Spleen (tissue), 11 donors: ENCODE measurements at regions not wholly inside any gene's neighbourhood (a gene's known extent, or its start where the extent isn't known, plus 50 kb on each side); places are given as distances from the start of the nearest gene placed in this dataset.
"Not testable (repeated sequence)": the region's sequence is repeated elsewhere in the genome, so short reads cannot be mapped to it uniquely, and the experiment has no call there.

Experiments used
- DNase-seq: peaks from one replicate; pipeline ENCODE4 v3.0.0-alpha.2; 2020
- H3K27ac ChIP-seq, 8 donors: fragments of 200-600 bp; sonication (generic) in 7 of 8; 1 replicate in 4 of 8; 2 replicates in 4 of 8; pipeline versions ENCODE4 v1.5.0 to v1.8.0; 2016 to 2021; ENCODE audit warnings: inconsistent platforms in 4 of 8, mild to moderate bottlenecking in 4 of 8, moderate library complexity in 1 of 8
- H3K27me3 ChIP-seq, 7 donors: fragments of 200-600 bp; sonication (generic) in 6 of 7; replicated peaks in 1 of 7; 1 replicate in 4 of 7; 2 replicates in 3 of 7; pipeline versions ENCODE4 v1.5.0 to v1.8.0; 2016 to 2021; ENCODE audit warnings: inconsistent platforms in 3 of 7, mild to moderate bottlenecking in 1 of 7
- H3K36me3 ChIP-seq, 6 donors: fragments of 200-600 bp; sonication (generic) in 5 of 6; 1 replicate in 4 of 6; 2 replicates in 2 of 6; pipeline versions ENCODE4 v1.5.0 to v1.8.0; 2016 to 2021; ENCODE audit warnings: inconsistent platforms in 2 of 6
- H3K4me1 ChIP-seq, 6 donors: fragments of 200-600 bp; sonication (generic) in 5 of 6; 1 replicate in 3 of 6; 2 replicates in 3 of 6; pipeline versions ENCODE4 v1.5.0 to v1.8.0; 2016 to 2021; ENCODE audit warnings: inconsistent platforms in 3 of 6
- H3K4me3 ChIP-seq, 8 donors: fragments of 200-600 bp; sonication (generic) in 7 of 8; 1 replicate in 4 of 8; 2 replicates in 4 of 8; pipeline versions ENCODE4 v1.5.0 to v1.8.0; 2016 to 2021; ENCODE audit warnings: inconsistent platforms in 4 of 8, mild to moderate bottlenecking in 4 of 8, moderate library complexity in 2 of 8
- H3K9me3 ChIP-seq, 8 donors: fragments of 200-600 bp; sonication (generic) in 7 of 8; 1 replicate in 4 of 8; 2 replicates in 4 of 8; pipeline versions ENCODE4 v1.5.0 to v1.8.0; 2016 to 2021; ENCODE audit warnings: inconsistent platforms in 4 of 8
- POLR2A ChIP-seq, 3 donors: fragments of 450-650 bp; IDR thresholded peaks; one replicate each; pipeline ENCODE4 v1.5.1; 2017; ENCODE audit warnings: antibody characterized with exemption in 3 of 3, mild to moderate bottlenecking in 1 of 3
- POLR2AphosphoS5 ChIP-seq, 3 donors: sonication (generic); formaldehyde crosslinking; IDR thresholded peaks; one replicate each; pipeline ENCODE4 v1.5.1; 2017; ENCODE audit warnings: antibody characterized with exemption in 3 of 3
- WGBS, 5 donors: extraction: QIAGEN DNeasy Blood & Tissue Kit in 3 of 5; methylation state at CpG; one replicate each; pipeline versions ENCODE4 v1.1.5 to v1.1.7; 2013 to 2018; 5-methylcytosine and 5-hydroxymethylcytosine counted together
- intact Hi-C: fragments of 100-400 bp; cut with DNase I; formaldehyde crosslinking; loops from one replicate; pipeline ENCODE4 v1.15.0; 2023; ENCODE audit warnings: low total_unique reads
- TF ChIP-seq, protein P1 (sequence below), 11 experiments: fragments of 200-600 bp in 7 of 11; fragments of 450-650 bp in 4 of 11; sonication (generic) in 4 of 11; IDR thresholded peaks in 8 of 11; conservative IDR thresholded peaks in 3 of 11; 1 replicate in 7 of 11; 2 replicates in 4 of 11; pipeline versions ENCODE4 v1.4.0 to v1.8.0; 2016 to 2021; ENCODE audit warnings: antibody characterized with exemption in 11 of 11, inconsistent platforms in 4 of 11, mild to moderate bottlenecking in 1 of 11
- donor health status: healthy with polysubstance abuse.
- donor health status: DM: no; HTN: no; CAD: no; lungs with moderate emphysema.
- donor health status: DM: no; HTN: no; CAD: no.
- donor health status: Bipolar disorder and iron deficiency.
- donor health status: healthy.
- donor health status: DM: no; HTN: no; CAD: no.
- donor health status: DM: yes; HTN: yes; CAD: no.

- H3K27ac ChIP-seq, result no peak overlapping the region
- intact Hi-C loops, result no loop called here
- no peak overlapping the region for H3K4me3 ChIP-seq
- DNase-seq, result no peak
- H3K4me1 ChIP-seq, result no peaks in the 10 kb centered on the region
- no peaks in the 10 kb centered on the region for H3K27me3 ChIP-seq
- no peaks in the 10 kb centered on the region for H3K36me3 ChIP-seq
- WGBS, 5 donors, result 53 to 61% (median 60%) methylated on average over 2 of the region's 2 CpGs
- H3K9me3 ChIP-seq, result peaks cover 0 to 26% (median 20%) of the 10 kb centered on the region in 8 donors
- TF ChIP-seq POLR2AphosphoS5 (IDR thresholded peaks at IDR 0.05), result no peak
- TF ChIP-seq, protein P1, sequence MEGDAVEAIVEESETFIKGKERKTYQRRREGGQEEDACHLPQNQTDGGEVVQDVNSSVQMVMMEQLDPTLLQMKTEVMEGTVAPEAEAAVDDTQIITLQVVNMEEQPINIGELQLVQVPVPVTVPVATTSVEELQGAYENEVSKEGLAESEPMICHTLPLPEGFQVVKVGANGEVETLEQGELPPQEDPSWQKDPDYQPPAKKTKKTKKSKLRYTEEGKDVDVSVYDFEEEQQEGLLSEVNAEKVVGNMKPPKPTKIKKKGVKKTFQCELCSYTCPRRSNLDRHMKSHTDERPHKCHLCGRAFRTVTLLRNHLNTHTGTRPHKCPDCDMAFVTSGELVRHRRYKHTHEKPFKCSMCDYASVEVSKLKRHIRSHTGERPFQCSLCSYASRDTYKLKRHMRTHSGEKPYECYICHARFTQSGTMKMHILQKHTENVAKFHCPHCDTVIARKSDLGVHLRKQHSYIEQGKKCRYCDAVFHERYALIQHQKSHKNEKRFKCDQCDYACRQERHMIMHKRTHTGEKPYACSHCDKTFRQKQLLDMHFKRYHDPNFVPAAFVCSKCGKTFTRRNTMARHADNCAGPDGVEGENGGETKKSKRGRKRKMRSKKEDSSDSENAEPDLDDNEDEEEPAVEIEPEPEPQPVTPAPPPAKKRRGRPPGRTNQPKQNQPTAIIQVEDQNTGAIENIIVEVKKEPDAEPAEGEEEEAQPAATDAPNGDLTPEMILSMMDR (IDR thresholded peaks at IDR 0.05 in 8 of 11, conservative IDR thresholded peaks at IDR 0.05 in 3 of 11), result no peak
- TF ChIP-seq POLR2A (IDR thresholded peaks at IDR 0.05), result no peak
Measured at GRCh38 chr13:90591927-90592268, 755.6 kb upstream of the MIR17HG start.

DNA sequence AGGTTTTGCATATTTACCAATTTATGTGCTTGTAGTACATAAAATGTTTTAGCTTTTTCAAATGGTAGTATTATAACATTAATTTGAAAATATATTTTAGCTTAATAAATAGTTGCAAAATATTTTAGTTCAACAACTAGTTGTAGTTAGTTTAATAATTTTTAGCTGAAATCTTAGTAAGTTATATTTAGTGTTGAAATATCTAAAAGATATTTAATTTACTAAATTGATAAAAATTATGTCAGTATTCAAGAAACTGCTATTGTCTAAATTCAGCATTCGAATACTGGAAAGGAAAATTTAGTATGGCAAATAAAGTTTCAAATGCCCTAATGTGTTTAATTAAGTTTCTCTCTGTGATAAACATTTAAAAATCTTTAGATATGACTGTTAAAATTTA, 754.5 kb upstream of the MIR17HG start:
- Histone ChIP-seq H3K4me3 (no peak overlapping the region), H3K27ac (no peak overlapping the region), H3K9me3 (peaks cover 0 to 26% (median 20%) of the 10 kb centered on the region in 8 donors), H3K36me3 (no peaks in the 10 kb centered on the region), H3K27me3 (no peaks in the 10 kb centered on the region), H3K4me1 (no peaks in the 10 kb centered on the region)
- 79 to 88% (median 84%) methylated on average over 1 of the region's 1 CpG for WGBS, 5 donors
- DNase-seq, result no peak
- intact Hi-C loops, result no loop called here
- TF ChIP-seq, protein P1 (IDR thresholded peaks at IDR 0.05 in 8 of 11, conservative IDR thresholded peaks at IDR 0.05 in 3 of 11), result no peak
- no peak for TF ChIP-seq POLR2A (IDR thresholded peaks at IDR 0.05)
- no peak for TF ChIP-seq POLR2AphosphoS5 (IDR thresholded peaks at IDR 0.05)

DNA sequence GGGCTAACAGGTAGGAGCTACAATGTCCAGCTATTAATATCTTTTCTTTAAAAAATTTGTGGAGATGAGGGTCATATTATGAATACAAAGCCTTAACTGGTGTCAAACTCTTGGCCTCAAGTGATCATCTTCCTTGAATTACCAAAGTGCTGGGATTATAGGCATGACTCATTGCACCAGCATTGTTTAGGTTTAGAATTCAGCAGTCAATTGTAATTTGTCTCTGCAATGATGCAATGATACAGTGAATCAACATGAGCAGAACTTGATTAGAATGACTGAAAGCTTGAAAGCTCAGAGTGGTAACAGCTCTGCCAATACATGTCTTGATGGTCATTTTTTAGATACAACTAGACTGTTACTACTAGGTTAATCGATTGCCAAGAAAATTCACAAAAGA, 752.8 kb upstream of the MIR17HG start:
- Histone ChIP-seq H3K36me3 (no peaks in the 10 kb centered on the region), H3K4me1 (no peaks in the 10 kb centered on the region), H3K4me3 (no peak overlapping the region), H3K27ac (no peak overlapping the region), H3K9me3 (peaks cover 0 to 26% (median 20%) of the 10 kb centered on the region in 8 donors), H3K27me3 (no peaks in the 10 kb centered on the region)
- WGBS, 5 donors, result 87 to 96% (median 88%) methylated on average over 1 of the region's 1 CpG
- intact Hi-C loops, result no loop called here
- DNase-seq, result no peak
- TF ChIP-seq, protein P1 (IDR thresholded peaks at IDR 0.05 in 8 of 11, conservative IDR thresholded peaks at IDR 0.05 in 3 of 11), result no peak
- TF ChIP-seq POLR2A (IDR thresholded peaks at IDR 0.05), result no peak
- TF ChIP-seq POLR2AphosphoS5 (IDR thresholded peaks at IDR 0.05), result no peak

DNA sequence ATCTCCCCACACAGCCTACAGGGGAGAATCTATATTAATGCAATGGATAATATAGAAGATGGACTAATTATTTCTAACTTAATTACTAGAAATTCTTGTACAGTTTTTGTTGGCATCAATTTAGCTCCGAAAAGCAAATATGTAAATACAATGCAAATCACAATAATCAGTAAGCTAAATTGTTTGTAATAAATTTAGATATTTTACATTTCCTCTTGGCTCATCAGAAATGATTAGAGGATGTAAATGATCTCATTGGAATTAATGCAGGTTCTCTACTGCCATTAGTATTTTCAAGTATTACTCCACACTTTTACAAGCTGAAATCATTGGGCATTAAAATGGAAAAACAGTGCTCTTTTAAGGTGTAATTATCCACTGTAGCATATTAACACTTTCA, 741.8 kb upstream of the MIR17HG start:
- no peak overlapping the region for H3K27ac ChIP-seq
- intact Hi-C loops, result no loop called here

DNA sequence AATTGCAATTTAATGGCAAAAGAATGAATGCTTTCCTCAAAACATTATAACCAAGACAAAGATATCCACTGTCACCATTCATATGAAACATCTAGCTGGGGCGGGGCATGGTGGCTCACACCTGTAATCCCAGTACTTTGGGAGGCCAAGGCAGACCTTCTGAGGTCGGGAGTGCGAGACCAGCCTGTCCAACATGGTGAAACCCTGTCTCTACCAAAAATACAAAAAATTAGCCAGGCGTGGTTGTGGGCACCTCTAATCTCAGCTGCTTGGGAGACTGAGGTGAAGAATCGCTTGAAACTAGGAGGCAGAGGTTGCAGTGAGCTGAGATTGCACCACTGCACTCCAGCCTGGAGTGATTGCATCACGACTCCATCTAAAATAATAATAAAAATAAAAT, 740.6 kb upstream of the MIR17HG start:
- H3K4me3 ChIP-seq, H3K36me3 ChIP-seq, intact Hi-C loops: not testable (repeated sequence)

More for the DNA sequence above, 741.8 kb upstream of the MIR17HG start:
- H3K27me3 ChIP-seq, result no peaks in the 10 kb centered on the region
- H3K36me3 ChIP-seq, result no peaks in the 10 kb centered on the region
- WGBS, 5 donors, result 76 to 97% (median 92%) methylated on average over 1 of the region's 1 CpG
- DNase-seq, result no peak
- H3K4me1 ChIP-seq, result no peaks in the 10 kb centered on the region
- TF ChIP-seq POLR2A (IDR thresholded peaks at IDR 0.05) (no peak), POLR2AphosphoS5 (IDR thresholded peaks at IDR 0.05) (no peak)
- TF ChIP-seq, protein P1 (IDR thresholded peaks at IDR 0.05 in 8 of 11, conservative IDR thresholded peaks at IDR 0.05 in 3 of 11), result no peak
- H3K4me3 ChIP-seq, result no peak overlapping the region
- peaks cover 0 to 6% (median 0%) of the 10 kb centered on the region in 8 donors for H3K9me3 ChIP-seq

More for the DNA sequence above, 740.6 kb upstream of the MIR17HG start:
- DNase-seq, H3K4me1 ChIP-seq, H3K9me3 ChIP-seq, H3K27me3 ChIP-seq, H3K27ac ChIP-seq: not testable (repeated sequence)
- 80 to 92% (median 81%) methylated on average over 6 of the region's 6 CpGs for WGBS, 5 donors
